Uterus (tissue), 3 donors: ENCODE measurements at regions not wholly inside any gene's neighbourhood (a gene's known extent, or its start where the extent isn't known, plus 50 kb on each side); places are given as distances from the start of the nearest gene placed in this dataset.

ENCODE experiments used
- DNase-seq, 2 donors: peaks; one replicate each; pipeline ENCODE4 v3.0.0-alpha.2; 2019 to 2020
- H3K27ac ChIP-seq, 2 donors: fragments of 200-600 bp; sonication (generic); 1 replicate in 1 of 2; 2 replicates in 1 of 2; pipeline ENCODE4 v1.5.1; 2016 to 2018
- H3K27me3 ChIP-seq, 2 donors: fragments of 200-600 bp; sonication (generic); one replicate each; pipeline ENCODE4 v1.5.1; 2018 to 2019; ENCODE audit warnings: control low read depth in 1 of 2
- H3K36me3 ChIP-seq, 2 donors: fragments of 200-600 bp; sonication (generic); one replicate each; pipeline ENCODE4 v1.5.1; 2019; ENCODE audit warnings: control low read depth in 1 of 2
- H3K4me1 ChIP-seq, 2 donors: fragments of 200-600 bp; sonication (generic); one replicate each; pipeline ENCODE4 v1.5.1; 2018 to 2019; ENCODE audit warnings: control low read depth in 1 of 2
- H3K4me3 ChIP-seq, 2 donors: fragments of 200-600 bp; sonication (generic); 1 replicate in 1 of 2; 2 replicates in 1 of 2; pipeline ENCODE4 v1.5.1; 2018 to 2019; ENCODE audit warnings: mild to moderate bottlenecking in 1 of 2
- H3K9me3 ChIP-seq, 2 donors: fragments of 200-600 bp; sonication (generic); one replicate each; pipeline ENCODE4 v1.5.1; 2019; ENCODE audit warnings: control low read depth in 1 of 2
- POLR2A ChIP-seq, 2 donors: fragments of 450-650 bp; IDR thresholded peaks; one replicate each; pipeline ENCODE4 v1.6.1; 2016; ENCODE audit warnings: antibody characterized with exemption in 2 of 2, mild to moderate bottlenecking in 1 of 2, moderate library complexity in 1 of 2
- intact Hi-C: fragments of 100-400 bp; cut with DNase I; formaldehyde crosslinking; loops from one replicate; pipeline ENCODE4 v1.15.1; 2023; ENCODE audit warnings: low total_unique reads
- TF ChIP-seq, protein P1 (sequence below), 4 experiments: fragments of 200-600 bp in 2 of 4; fragments of 450-650 bp in 2 of 4; sonication (generic) in 2 of 4; IDR thresholded peaks; one replicate each; pipeline ENCODE4 v1.5.1; 2016 to 2019; ENCODE audit warnings: antibody characterized with exemption in 4 of 4, mild to moderate bottlenecking in 2 of 4, moderate library complexity in 1 of 4
- donor health status: DM: yes; HTN: yes; CAD: no.

DNA sequence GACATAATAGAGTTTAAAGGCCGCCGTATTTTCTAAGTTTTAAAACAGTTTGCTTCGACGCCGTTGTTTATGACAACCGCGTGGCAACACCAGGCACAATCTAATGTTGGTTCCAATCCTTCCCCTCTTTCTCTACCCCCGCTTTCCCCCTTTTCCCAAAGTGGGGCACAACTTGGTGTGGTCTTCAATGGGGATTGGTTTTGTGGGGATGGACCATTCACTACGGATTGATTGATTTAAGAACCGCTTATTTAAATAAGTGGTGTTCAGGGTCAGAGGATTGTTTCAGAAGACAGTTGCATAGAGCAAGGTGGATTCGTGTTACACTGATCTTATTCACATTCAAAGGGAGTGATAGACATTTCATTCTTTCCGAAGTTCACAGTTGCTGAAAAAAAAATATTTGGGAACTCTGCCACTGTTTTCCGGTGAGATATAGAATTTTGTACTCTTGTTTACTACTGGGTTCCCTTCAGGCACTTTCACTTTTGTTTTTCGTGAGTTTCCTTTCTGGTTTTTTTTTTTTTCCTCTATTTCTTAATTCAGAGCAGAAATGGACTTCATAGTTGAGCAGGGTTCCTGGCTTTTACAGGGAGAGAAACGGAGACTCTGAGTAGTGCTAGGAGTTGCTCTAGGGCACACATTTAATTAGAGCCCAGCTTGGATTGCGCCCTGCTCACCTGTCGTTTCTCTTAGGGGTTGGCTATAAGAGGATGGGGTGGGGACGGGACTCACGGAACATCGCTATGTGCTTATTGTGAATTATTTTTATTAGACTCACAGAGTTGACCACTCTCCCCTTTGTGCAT, 79.6 kb upstream of the AK4 start:
- H3K27me3 ChIP-seq = no peaks in the 10 kb centered on the region
- no peaks in the 10 kb centered on the region for H3K4me1 ChIP-seq
- peak in 1 of 2 donors; percentile 29 for DNase-seq
- TF ChIP-seq, protein P1, sequence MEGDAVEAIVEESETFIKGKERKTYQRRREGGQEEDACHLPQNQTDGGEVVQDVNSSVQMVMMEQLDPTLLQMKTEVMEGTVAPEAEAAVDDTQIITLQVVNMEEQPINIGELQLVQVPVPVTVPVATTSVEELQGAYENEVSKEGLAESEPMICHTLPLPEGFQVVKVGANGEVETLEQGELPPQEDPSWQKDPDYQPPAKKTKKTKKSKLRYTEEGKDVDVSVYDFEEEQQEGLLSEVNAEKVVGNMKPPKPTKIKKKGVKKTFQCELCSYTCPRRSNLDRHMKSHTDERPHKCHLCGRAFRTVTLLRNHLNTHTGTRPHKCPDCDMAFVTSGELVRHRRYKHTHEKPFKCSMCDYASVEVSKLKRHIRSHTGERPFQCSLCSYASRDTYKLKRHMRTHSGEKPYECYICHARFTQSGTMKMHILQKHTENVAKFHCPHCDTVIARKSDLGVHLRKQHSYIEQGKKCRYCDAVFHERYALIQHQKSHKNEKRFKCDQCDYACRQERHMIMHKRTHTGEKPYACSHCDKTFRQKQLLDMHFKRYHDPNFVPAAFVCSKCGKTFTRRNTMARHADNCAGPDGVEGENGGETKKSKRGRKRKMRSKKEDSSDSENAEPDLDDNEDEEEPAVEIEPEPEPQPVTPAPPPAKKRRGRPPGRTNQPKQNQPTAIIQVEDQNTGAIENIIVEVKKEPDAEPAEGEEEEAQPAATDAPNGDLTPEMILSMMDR (IDR thresholded peaks at IDR 0.05) = no peak
- no peaks in the 10 kb centered on the region for H3K36me3 ChIP-seq
- H3K27ac ChIP-seq = peak overlapping the region; percentile 100
- intact Hi-C loops = loop anchor here (10.0 kb wide), 1 partner anchor 64 kb away; no protein-coding TSS in a partner anchor
- H3K9me3 ChIP-seq = no peaks in the 10 kb centered on the region
- peak overlapping the region; percentile 92 to 95 for H3K4me3 ChIP-seq

DNA sequence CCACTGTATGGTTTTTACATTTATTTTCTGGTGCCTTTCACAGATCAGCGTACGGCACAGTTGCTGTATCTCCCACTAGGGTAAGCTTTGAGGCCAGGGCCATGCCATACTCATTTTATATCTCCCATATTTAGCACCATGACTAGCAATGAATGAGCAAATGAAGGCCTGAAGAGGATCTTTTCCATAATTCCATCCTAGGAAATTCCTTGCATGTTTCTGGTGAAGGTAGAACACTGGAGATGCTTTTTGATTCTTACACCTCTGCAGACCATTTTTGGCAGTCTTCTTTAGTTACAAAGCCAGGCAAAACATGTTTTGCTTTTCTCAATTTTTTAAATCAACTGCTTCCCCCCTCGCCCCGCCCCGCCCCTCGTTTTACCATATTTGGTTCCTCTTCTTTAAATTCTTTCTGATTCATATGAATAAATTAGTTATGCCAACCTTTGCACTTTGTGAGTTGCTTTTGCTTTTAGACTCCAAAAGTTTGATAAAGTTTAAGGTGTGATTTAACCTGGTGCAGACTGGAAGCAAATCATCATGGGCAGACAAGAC, 78.9 kb upstream of the AK4 start:
- H3K27me3 ChIP-seq = no peaks in the 10 kb centered on the region
- DNase-seq = no peak

DNA sequence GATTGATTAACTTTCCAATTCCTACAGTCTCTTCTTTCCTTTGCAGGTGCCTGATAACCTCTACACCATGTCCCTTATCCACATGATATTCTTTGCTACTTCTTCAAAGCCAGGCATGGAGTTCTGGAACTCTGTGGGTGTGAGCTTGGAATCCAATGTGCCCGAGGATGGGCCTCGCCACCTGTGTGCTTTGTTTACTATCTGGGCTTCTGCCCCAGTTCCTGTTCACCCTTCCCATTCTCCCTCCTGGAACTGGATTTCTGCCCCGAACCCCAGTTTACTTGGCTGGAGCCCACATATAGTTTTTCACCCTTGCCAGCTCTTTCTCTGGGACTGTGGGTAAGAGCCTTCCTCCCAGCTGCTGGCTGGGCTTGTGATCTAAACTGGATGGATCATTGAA, 75.2 kb upstream of the AK4 start:
- Histone ChIP-seq H3K27ac (no peak overlapping the region), H3K27me3 (no peaks in the 10 kb centered on the region), H3K4me3 (no peak overlapping the region), H3K9me3 (no peaks in the 10 kb centered on the region), H3K4me1 (no peaks in the 10 kb centered on the region), H3K36me3 (no peaks in the 10 kb centered on the region)
- TF ChIP-seq POLR2A (IDR thresholded peaks at IDR 0.05) = no peak
- TF ChIP-seq, protein P1 (IDR thresholded peaks at IDR 0.05) = no peak
- intact Hi-C loops = no loop called here
- DNase-seq = no peak

More for the DNA sequence above, 78.9 kb upstream of the AK4 start:
- Histone ChIP-seq H3K9me3 (no peaks in the 10 kb centered on the region), H3K27ac (peak overlapping the region; percentile 100), H3K36me3 (no peaks in the 10 kb centered on the region), H3K4me3 (peak overlapping the region; percentile 92 to 95), H3K4me1 (no peaks in the 10 kb centered on the region)
- intact Hi-C loops = loop anchor here (10.0 kb wide), 1 partner anchor 64 kb away; no protein-coding TSS in a partner anchor
- no peak for TF ChIP-seq POLR2A (IDR thresholded peaks at IDR 0.05)
- TF ChIP-seq, protein P1 (IDR thresholded peaks at IDR 0.05) = no peak

DNA sequence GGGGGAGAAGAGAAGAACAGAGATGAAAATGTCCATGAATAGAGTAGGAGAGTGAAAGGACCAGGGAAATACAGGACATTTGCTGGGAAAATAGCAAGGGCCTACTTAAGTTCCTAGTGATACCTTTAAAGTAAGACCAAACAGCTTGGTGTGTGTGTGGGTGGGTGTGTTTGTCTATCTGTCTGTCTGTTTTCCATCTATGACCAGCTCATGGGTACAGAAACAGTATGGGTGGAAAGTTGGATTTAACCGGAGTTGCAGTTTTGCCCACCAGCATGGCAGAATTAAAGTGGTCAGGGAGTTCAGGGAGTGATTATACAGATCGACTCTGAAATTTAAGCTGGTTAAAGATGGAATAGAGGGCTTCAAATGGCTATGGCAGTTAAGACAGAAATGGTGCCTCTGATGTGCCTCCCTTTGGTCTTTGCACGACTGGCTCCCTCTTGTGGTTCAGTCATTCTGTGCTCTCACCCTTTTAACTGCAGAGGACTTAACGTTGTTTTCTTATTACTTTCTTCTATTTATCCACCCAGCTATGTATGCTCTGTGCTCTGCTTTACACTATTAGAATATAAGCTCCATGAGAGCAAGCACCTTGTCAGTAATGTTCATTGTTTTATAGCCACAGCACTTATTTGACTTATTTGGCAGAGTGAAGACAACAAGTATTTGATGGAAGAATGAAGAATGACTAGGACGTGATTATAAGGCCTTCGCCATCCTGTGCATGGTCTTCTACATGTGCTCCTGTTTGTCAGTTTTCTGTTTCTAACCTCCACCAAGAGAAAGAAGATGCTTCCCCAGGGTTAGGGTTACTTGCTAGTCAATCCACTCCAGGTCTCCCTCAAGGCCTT, 72.7 kb upstream of the AK4 start:
- Histone ChIP-seq H3K9me3 (no peaks in the 10 kb centered on the region), H3K36me3 (no peaks in the 10 kb centered on the region), H3K4me1 (no peaks in the 10 kb centered on the region), H3K27me3 (no peaks in the 10 kb centered on the region), H3K4me3 (no peak overlapping the region), H3K27ac (no peak overlapping the region)
- intact Hi-C loops = no loop called here
- TF ChIP-seq, protein P1 (IDR thresholded peaks at IDR 0.05) = peak; percentile 56 to 69 (median 66)
- no peak for TF ChIP-seq POLR2A (IDR thresholded peaks at IDR 0.05)
- DNase-seq = peak; percentile 40 to 68
